Fibroblast of villous mesenchyme (primary cell): ENCODE measurements at regions not wholly inside any gene's neighbourhood (a gene's known extent, or its start where the extent isn't known, plus 50 kb on each side); places are given as distances from the start of the nearest gene placed in this dataset.
"Not testable (repeated sequence)": the region's sequence is repeated elsewhere in the genome, so short reads cannot be mapped to it uniquely, and the experiment has no call there.

ENCODE experiments used
- DNase-seq: peaks from one replicate; pipeline ENCODE4 v3.0.0-alpha.2; 2010; ENCODE audit warnings: low read depth
- H3K4me3 ChIP-seq: 2 replicates; pipeline ENCODE4 v1.5.1; 2011; ENCODE audit warnings: low read depth, mild to moderate bottlenecking, low read length
- CTCF ChIP-seq: IDR thresholded peaks from 2 replicates; pipeline ENCODE4 v1.5.1; 2012; ENCODE audit warnings: low read depth, mild to moderate bottlenecking, low read length; ENCODE audit not compliant: insufficient read depth

GRCh38 chr11:67780056-67780455 lies 105.6 kb upstream of the ALDH3B2 start:
- H3K4me3 ChIP-seq: no peak overlapping the region
- DNase-seq: no peak
- TF ChIP-seq CTCF: no peak

GRCh38 chr11:67779189-67779875 lies 104.9 kb upstream of the ALDH3B2 start:
- not testable (repeated sequence) for H3K4me3 ChIP-seq, DNase-seq

GRCh38 chr11:67776852-67777520 lies 102.6 kb upstream of the ALDH3B2 start:
- no peak for TF ChIP-seq CTCF
- DNase-seq: peak; percentile 7
- H3K4me3 ChIP-seq: no peak overlapping the region

GRCh38 chr11:67774175-67774574 lies 99.8 kb upstream of the ALDH3B2 start:
- DNase-seq, H3K4me3 ChIP-seq: not testable (repeated sequence)

- not testable (repeated sequence) for DNase-seq, H3K4me3 ChIP-seq
Measured at GRCh38 chr11:67768001-67768730, 93.7 kb upstream of the ALDH3B2 start.

GRCh38 chr11:67761211-67761610 lies 86.8 kb upstream of the ALDH3B2 start:
- DNase-seq, H3K4me3 ChIP-seq: not testable (repeated sequence)

GRCh38 chr11:67759321-67759720 lies 84.9 kb upstream of the ALDH3B2 start:
- not testable (repeated sequence) for DNase-seq, H3K4me3 ChIP-seq

- H3K4me3 ChIP-seq, DNase-seq: not testable (repeated sequence)
Measured at GRCh38 chr11:67758467-67758866, 84.0 kb upstream of the ALDH3B2 start.

- not testable (repeated sequence) for DNase-seq, H3K4me3 ChIP-seq
Measured at GRCh38 chr11:67758009-67758408, 83.6 kb upstream of the ALDH3B2 start.

GRCh38 chr11:67753820-67754219 lies 79.4 kb upstream of the ALDH3B2 start:
- peak; percentile 2 for DNase-seq
- H3K4me3 ChIP-seq: not testable (repeated sequence)

GRCh38 chr11:67745181-67745726 lies 70.8 kb upstream of the ALDH3B2 start:
- DNase-seq: no peak
- TF ChIP-seq CTCF: no peak

GRCh38 chr11:67744231-67744630 lies 69.8 kb upstream of the ALDH3B2 start:
- H3K4me3 ChIP-seq, DNase-seq: not testable (repeated sequence)

More at GRCh38 chr11:67745181-67745726, 70.8 kb upstream of the ALDH3B2 start:
- H3K4me3 ChIP-seq: no peak overlapping the region

GRCh38 chr11:67738231-67738630 lies 63.8 kb upstream of the ALDH3B2 start:
- not testable (repeated sequence) for H3K4me3 ChIP-seq, DNase-seq

- H3K4me3 ChIP-seq, DNase-seq: not testable (repeated sequence)
Measured at GRCh38 chr11:67737562-67738080, 63.2 kb upstream of the ALDH3B2 start.
